Kidney glomerular epithelial cell (primary cell): ENCODE measurements at regions not wholly inside any gene's neighbourhood (a gene's known extent, or its start where the extent isn't known, plus 50 kb on each side); places are given as distances from the start of the nearest gene placed in this dataset.
A peak's percentile ranks its signal among the peaks of the same experiment; 100 is the strongest.

Source experiments
- DNase-seq: peaks from one replicate; lab custom pipeline; 2025; lab: John Stamatoyannopoulos, UW

DNA sequence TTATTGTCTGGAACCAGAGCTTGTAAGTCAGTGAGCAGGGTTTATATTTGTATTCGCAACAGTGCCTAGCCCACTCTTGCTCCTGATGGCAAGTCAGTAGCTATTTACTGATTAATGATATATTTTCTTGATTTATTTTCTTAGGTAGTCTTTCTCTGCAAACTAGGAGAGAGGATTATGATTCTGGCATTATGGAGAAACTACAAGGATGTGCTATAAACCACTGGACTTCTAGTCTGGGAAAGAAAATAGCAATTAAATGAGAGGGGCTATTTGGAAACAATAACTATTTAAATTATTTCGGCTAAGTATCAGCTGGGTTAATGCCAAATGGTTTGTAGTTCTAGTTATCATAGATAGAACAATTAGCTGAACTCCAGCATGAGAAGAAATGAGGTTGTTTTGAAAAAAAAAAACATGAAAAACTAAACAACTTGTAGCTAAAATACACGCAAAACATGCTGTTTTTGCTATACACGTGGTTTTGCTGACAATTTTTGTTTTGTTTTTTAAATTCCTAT, 304.9 kb upstream of the TCF21 start:
- DNase-seq = no peak

DNA sequence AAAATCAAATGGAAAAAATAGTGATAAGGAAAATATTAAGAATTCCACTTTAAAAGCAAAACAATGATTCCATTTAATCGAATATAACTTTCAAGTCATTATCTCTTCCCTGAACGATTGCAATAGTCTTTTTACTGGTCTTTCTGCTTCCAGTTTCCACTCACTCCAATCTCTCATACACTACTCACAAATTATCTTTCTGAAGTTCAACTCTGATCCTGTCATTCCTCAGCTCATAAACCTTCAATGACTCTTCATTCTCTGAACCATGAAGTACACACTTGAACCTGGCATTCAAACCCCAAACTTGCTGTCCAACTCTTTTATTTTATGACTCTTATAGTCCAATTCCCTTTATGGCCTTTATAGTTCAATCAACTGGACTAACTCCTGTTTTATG, 304.1 kb upstream of the TCF21 start:
- no peak for DNase-seq

DNA sequence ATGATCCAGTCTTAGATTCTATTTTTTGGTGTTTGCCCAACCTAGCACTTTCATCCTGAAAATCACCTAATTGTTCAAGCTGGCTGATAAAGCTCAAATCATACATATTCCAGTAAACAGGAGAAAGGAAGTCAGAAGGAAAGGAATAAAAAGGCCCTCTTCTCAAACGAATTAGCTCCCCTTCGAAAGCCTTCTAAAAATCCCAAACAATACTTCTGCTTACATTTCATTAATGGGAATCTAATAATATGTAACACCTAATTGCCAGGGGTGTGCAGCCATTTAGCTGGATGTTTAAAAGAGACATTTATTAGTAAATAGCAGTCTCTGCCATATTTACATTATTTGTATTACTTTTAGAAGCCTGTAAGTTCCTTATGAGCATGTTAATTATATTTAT, 302.9 kb upstream of the TCF21 start:
- no peak for DNase-seq

DNA sequence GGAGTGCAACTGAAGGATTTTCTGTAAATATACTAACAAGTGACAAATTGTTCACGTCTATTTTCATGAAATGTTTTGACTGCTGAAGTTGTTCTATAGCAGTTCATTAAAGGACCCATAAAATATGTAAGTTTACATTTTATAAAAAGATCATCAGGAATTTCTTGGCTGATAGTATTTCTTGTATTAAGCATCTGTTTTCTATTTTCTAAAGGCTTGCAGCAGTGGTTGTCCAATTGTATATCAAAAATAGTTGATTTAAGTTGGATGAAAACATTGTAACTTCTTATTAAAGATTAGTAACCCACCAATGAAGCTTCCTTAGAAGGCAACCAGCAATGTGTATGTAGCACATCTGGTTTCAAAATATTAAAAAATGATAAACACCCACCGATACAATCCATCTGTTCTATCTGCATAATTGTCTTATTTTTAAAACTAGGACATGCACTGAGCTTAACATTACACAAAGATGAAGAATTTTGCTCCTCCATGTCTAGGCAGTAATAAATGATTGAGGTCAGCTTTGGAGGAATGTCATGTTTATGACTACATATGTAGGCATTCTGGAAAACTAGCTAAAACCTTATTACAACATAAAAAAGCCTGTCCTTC, 301.3 kb upstream of the TCF21 start:
- peak; percentile 43 for DNase-seq

DNA sequence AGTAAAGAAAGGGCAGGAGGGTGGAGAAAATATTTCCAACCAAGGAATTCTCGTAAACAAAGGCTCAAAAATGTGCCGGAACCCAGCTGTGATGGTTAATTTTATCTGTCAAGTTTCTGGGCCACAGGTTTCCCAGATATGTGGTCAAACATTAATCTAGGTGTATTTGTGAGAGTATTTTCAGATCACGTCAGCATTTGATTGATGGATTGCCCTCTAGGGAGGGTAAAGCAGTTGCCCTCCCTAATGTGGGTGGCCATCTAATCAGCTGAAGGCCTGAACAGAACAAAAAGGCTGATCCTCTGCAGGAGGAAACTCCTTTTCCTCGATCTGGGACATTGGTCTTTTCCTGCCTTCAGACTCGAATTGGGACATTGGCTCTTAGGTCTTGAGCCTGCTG, 298.7 kb upstream of the TCF21 start:
- DNase-seq = peak; percentile 63

DNA sequence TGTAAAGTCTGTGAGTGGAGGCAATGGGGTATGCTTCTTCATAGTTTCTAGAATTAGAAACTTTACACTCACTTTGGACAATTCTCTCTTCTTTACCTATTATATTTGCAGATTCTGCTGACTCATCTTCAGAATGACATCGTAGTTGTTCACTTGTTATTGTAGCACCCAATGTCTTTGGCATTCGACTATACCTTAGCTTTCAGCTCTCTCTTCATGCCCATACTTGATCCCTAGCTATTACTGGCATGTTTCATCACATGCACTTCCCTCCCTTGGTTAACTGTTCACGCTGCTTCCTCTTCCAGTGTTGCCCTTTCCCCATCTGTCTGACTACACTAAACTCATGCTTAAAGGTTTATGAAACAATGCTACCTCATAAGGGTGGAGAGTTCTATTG, 298.1 kb upstream of the TCF21 start:
- no peak for DNase-seq

DNA sequence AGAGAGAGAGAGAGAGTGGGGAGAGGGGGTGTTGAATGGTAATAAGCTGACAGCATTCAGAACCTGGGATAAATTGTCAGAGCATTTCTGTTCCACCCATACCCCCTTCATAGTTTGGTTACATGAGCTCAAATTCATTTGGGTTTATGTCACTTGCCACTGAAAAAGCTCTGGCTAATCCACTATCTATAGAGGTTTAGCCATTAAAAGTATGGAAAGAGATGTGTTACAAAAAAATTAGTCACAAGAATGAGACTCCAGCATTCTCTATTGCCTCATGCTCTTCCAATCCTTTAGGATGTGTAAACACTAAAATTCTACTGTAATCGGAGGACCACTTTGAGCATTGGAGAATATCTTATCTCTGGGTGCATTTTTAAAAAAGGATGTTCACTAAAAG, 297.6 kb upstream of the TCF21 start:
- no peak for DNase-seq

DNA sequence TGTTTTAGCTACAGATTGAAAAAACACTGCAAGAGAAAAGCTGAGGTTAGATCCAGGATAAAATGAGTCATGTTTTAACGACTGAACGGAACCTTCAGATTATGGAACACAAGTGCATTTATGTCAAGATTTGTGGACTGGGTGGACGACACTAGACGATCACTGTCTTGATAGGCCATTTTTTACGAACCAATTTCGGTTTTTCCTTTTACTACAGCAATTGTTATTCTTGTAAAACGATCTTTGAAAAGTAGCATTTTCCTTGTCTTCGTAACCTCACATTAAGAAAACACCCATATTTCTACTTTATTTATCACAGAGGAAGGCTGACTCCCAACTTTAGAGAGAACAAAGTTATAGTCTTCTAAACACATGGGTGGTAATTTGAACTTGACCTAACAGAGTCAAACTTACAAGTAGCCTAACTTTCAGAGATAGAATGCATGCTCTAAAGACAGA, 294.2 kb upstream of the TCF21 start:
- no peak for DNase-seq

DNA sequence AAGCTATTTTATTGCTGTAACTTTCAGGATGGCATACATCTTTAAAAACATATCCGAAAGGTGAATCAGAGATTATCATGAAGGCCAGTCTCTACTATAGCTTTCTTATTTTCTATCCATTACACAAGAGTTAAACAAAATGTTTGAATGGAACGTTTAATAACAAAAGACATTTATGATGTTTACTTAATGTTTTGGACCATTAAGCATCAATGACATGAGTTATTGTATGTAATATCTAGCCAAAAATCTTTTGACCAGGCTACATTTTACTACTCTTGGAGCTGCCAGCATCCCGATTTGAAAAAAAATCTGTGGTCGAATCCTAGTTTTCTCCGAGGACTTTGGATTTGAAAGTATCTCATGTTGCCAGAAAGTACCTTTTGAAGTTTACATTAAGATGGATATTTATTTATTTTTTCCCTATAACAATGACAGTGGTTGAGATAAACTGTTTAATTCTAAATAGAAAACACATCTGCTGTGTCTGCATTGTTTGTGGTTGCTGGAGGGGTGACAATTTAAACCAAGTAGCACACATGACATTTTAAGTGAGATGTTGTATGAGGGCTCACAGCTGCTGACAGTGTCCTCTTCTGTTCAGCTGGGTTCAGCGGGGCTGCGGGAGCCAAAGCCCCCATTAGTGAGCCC, 293.7 kb upstream of the TCF21 start:
- DNase-seq = no peak

DNA sequence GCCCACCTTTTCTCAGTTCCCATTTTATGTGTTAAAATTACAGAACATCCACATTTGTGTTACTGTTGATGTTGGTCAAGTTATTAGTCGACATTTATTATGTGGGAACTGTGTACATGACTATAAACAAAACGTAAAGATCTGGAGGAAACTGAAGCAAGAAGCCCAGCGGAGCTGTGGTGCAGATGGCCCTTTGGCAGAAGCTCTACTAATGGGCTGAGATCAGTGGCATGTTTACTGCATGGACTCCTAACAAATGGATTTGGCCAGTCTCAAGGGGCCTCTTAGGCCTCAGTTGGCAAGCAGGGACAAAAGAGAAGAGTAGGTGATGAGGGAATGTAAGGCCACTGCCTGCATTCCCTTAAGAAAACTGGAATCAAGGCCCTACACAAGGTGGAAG, 282.1 kb upstream of the TCF21 start:
- no peak for DNase-seq

DNA sequence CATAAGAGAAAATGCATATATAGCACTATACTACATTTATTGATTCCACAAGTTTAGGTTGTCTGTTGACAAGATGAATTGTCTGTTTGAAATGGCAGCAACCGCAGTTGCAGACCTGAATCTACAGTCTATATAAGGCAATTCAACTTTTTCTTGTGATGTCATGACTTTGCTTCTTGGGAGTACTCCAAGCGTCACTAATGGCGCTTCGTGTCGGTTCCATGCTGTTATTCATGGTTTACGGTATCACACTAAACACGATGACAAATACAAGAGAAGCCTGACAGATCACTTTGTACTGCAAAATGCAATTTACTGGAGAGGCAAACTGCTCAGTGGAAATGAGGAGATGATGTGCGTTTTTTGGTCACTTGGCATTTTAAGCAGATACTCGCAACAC, 280.3 kb upstream of the TCF21 start:
- DNase-seq = no peak

DNA sequence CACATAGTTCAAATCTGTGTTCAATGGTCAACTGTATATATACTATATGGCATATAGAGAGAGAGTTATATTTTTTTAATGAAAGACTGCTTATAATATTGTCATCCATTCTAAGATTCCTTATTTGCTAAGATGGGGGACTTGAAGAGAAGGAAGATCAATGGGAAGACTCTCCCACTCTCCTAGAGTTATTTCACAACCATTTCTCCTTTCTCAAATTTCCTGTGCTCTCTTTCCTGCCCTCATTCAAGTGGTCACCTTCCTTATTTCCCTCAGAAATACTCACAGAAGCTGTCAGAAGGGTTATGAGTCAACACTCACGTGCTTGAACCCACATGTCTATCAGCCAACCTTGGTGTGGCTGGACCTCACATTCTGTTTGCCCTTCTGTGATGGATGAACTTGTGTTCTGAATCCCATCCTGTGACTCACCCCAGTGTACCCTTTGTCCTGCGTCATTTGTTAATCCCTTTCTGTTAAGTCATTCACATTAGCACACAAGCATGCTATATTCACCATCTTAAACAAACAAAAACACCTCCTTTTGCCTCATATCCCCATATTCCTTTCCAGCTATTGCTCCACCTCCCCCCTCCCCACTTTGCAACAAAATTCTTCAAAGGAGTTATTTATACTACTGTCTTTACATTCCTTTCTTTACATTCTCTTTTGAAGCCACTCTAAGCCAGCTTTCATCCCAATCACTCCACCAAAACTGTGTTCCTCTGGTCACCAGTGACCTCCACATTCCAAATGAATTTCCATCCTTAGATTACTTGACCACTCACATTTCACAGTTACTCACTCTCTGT, 279.3 kb upstream of the TCF21 start:
- peak; percentile 80 for DNase-seq

DNA sequence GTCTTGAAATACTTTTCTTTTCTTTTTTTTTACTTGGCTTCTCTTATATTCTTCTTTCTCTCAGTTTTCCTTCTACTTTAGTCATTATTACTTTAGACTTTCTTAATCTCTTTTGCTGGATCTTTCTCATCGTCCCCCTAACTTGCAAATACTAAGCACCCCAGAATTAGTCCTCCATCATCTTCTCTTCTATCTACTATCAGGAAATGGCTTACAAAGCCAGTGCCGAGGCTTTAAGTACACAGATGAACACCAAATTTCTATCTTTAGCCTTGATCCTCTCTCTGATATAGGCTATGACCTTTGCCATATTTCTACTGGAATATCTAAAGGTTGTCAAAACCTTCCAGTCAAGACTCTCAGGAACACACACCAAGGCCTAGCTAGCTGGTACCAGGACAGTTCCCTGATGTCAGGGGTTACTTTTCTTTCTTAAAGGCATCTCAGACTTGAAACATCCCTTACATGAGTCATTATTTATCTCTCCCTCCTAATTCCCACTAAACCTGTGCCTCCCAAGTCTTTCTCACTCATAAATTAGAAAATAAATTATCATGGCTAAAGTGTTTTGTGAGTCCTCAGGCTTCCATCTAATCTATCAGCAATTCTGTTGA, 278.6 kb upstream of the TCF21 start:
- DNase-seq = peak; percentile 27

DNA sequence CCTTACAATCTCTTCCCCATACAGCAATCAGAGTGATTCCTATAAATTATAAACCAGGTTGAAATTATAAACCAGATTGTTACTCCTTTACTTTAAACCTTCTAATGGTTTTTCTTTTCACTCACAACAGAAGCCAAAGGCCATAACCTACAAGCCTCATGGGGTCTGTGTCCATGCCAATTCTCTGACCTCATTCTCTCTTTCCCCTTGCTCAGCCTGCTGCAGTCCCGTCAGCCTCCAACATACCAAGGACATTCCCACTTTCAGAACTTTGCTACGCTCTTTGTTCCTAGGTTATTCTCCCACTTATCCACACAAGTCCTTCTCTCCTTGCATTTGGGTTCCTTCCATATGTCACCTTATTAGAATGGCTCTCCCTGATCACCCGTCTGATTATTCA, 277.9 kb upstream of the TCF21 start:
- no peak for DNase-seq

DNA sequence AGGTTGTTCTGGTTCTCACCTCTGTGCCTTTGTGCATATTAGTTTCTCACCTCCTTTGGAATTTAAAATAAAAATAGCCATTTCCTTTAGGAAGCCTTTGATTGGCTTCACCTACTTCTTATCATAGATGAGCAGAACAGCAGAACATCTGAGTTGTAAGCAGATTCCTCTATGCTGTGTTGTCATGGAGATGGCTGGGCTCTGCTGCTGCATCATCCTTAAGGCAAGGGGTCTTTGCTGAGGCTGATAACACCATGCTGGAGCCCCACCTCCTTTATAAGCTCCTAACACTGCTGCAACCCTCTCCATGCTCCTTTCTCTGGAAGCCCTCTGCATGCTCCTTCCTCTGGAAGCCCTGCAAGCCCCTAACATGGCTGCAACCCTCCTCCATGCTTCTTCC, 276.5 kb upstream of the TCF21 start:
- DNase-seq = no peak

DNA sequence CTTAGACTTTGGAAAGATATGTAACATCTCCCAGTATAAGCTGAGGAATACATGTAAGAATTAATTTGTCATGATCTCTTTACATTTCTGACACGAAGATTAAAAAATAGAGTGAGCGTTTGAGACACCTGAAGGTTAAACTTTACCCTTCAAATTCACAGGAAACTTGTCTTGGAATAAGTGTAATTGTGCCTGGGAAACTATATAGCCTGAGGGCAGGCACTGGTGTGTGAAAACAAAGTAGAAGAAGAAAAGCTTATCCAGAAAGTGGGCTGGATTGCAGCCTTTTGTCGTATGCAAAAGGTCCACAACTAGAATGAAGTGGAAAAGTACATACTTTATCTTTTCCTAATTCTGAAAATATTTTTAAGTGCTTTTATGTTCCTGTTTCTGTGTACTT, 275.7 kb upstream of the TCF21 start:
- DNase-seq = no peak

DNA sequence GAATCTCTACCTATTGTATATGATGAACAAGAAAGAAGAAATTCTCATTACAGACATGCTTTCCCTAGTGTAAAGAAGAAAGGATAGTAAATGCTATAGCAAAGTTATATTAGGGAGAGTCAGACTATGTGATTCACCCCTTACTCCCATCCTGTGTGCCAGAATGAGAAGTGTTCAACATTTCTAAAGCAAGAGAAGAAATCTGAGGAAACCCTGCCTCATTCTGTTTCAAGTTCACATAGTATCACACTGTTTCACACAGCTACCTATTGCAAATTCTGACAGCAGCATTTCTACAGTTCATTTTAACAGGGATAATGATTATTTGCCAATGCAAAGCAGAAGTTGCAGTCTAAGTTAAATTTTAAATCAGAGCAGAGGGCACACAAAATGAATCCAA, 267.2 kb upstream of the TCF21 start:
- DNase-seq = no peak

DNA sequence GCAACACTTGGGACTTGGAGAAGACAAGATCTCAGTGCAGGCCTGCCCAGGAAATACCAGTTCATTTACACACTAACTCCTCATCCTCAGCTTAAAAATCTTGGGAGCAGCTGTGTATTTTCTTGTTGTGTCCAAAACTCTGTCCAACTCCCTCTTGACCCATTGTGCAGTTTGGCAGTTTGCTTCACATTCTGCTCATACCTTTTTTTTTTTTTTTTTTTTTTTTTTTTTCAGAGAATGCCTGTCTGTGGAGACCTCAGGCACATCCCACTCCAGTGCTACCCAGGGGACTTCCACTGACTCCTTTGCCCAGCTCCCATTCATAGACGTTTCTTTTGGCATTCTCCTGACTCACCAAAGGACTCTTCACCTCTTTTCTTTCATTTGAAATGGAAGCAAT, 265.8 kb upstream of the TCF21 start:
- DNase-seq = peak; percentile 39

DNA sequence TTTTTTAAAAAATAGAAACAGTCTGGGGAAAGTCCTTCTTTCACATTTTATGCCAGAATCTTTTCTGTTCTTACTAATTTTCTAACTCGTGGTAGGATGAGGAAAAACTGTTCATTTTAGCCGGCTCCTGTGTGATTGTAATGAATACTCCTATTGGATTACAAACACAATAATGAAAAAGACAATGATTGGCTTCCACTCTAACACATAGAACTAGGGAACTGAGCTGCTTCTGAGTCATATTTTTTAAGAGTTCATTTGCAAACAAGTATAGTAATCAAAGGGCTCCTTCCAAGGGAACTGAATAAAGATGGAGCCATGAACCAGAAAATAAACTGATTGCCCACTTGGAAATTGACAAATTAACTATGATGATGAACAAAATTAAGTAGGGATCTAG, 265.3 kb upstream of the TCF21 start:
- DNase-seq = no peak

DNA sequence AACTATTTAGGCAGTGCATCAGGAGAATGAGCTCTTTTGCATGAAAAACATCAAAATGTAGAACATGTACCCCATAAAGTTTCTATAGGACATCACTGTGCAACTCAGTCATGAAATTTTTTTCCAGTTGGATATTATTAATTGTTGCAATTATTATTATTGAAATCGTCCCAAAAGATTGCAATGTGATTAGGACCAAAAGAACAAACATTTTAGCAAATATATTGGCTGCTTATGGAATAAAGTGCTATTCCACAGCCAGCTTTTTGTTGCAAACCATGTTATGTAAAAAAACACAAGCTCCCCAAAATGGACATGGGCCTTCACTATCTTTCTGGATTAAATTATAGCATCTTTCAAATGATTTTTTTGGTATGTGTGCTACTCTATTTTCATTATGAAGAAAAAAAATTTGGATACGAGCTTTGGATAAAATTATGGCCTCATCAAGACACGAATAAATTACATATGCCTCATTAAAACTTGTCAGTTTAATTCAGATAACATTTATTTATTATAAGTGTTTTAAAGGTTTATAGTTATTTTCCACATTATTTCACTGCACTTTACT, 262.7 kb upstream of the TCF21 start:
- no peak for DNase-seq

DNA sequence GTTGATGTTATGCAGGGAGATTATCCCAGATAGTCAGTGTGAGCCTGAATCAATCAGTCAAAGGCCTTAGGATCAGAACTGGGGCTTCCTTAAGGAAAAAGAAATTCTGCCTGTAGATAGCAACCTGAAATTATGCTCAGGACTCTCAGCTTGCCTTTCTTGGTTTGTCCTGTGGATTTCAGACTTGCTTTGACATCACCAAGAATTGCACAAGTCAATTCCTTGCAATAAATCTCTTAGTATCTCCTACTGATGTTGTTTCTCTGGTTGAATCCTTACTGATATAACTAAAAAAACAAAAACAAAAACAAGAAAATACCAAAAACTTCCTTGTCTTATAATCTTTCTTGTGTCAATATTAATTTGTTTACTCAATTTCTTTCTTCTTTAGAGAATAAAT, 258.9 kb upstream of the TCF21 start:
- no peak for DNase-seq

DNA sequence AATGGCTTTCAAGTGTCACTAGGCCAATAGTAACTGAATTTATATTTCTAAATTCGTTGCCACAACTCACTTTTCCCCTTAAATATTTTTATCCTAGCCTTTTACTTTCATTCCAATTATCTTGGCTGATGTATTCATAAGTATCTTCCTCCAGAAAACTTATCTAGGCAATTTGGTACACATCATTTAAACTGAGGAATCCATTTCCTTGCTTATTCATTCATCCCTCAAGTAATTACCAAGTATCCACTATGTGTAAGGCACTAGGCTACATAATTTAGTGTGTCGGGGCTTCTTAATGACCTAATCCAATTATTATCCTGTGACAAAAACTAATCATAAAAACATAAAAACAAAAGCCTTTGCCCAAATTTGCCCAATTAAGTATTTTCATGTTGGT, 258.3 kb upstream of the TCF21 start:
- peak; percentile 46 for DNase-seq
